ENCODE measurements at regions not wholly inside any gene's neighbourhood (a gene's known extent, or its start where the extent isn't known, plus 50 kb on each side); places are given as distances from the start of the nearest gene placed in this dataset.
"Not testable (repeated sequence)": the region's sequence is repeated elsewhere in the genome, so short reads cannot be mapped to it uniquely, and the experiment has no call there.

- TF ChIP-seq, protein P1, sequence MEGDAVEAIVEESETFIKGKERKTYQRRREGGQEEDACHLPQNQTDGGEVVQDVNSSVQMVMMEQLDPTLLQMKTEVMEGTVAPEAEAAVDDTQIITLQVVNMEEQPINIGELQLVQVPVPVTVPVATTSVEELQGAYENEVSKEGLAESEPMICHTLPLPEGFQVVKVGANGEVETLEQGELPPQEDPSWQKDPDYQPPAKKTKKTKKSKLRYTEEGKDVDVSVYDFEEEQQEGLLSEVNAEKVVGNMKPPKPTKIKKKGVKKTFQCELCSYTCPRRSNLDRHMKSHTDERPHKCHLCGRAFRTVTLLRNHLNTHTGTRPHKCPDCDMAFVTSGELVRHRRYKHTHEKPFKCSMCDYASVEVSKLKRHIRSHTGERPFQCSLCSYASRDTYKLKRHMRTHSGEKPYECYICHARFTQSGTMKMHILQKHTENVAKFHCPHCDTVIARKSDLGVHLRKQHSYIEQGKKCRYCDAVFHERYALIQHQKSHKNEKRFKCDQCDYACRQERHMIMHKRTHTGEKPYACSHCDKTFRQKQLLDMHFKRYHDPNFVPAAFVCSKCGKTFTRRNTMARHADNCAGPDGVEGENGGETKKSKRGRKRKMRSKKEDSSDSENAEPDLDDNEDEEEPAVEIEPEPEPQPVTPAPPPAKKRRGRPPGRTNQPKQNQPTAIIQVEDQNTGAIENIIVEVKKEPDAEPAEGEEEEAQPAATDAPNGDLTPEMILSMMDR (IDR thresholded peaks at IDR 0.05) = not testable (repeated sequence)
- TF ChIP-seq POLR2A (IDR thresholded peaks at IDR 0.05) = not testable (repeated sequence)
These were observed 587.6 kb downstream of the EDEM1 start for GRCh38 chr3:5775100-5775499.
